ENCODE measurements at regions not wholly inside any gene's neighbourhood (a gene's known extent, or its start where the extent isn't known, plus 50 kb on each side); places are given as distances from the start of the nearest gene placed in this dataset.
"Not testable (repeated sequence)": the region's sequence is repeated elsewhere in the genome, so short reads cannot be mapped to it uniquely, and the experiment has no call there.

DNA sequence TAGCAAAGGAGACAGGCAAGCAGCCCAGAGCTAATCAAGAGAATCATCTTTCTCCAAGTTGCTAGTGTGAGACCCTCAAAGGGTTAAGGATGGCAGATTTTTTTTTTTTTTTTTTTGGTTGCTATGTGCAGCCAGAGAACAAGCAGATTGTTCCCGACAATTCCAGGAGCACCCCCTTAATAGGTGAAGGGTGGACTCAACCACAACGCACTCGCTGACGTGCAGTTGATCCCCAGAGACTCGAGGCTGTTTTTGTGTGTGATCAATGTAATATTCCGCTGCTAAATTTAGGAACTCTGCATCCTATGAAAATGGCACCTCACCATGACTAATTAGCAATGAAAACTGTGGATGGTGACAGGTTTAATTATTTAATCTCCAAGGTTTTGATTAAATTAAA is 789.0 kb downstream of the KCNA4 start:
- no peaks in the 10 kb centered on the region for H3K36me3 Mint-ChIP-seq (ENCODE audit: low read depth)
- no peak overlapping the region for H3K27ac Mint-ChIP-seq
- H3K9me3 Mint-ChIP-seq: peaks cover 18% of the 10 kb centered on the region
- no peaks in the 10 kb centered on the region for H3K27me3 Mint-ChIP-seq
- DNase-seq: no peak
- no peaks in the 10 kb centered on the region for H3K4me1 Mint-ChIP-seq
- H3K4me3 Mint-ChIP-seq: no peak overlapping the region
- ChIA-PET CTCF (no interaction called here), POLR2A (no interaction called here)

DNA sequence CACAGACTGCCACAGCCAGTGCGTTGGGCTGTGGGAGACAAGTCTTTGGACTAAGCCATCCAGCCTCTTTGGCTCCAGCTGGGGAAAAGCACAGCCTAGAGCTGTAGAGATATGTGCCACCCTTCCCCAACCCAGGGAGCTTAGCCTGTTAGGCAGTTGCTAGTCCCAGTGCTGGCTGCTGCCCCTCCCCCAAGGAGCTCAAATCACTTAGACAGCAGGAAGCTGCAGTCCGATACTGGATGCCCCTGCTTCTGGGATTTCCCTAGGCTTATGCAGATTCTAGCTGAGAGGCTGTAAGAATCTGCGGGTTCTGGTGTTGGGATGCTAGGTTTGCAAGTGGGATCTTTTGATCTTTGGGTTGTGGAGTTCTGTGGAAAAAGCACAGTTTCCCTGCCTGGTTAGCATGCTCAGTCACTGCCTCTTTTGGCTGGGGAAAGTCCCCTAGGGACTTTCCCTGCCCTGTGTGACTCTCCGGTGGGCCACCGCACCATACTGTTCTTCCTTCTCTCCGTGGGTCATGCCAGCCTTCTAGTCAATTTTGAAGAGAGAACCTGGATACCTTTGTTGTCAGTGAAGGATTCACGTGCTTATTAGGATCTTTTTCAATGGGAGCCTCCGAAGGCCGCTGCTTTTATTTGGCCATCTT is 792.0 kb downstream of the KCNA4 start:
- no peaks in the 10 kb centered on the region for H3K4me1 Mint-ChIP-seq
- H3K27me3 Mint-ChIP-seq: no peaks in the 10 kb centered on the region
- ChIA-PET POLR2A (no interaction called here), CTCF (no interaction called here)
- DNase-seq: no peak
- H3K36me3 Mint-ChIP-seq (ENCODE audit: low read depth): no peaks in the 10 kb centered on the region
- H3K9me3 Mint-ChIP-seq: peaks cover 21% of the 10 kb centered on the region
- H3K27ac Mint-ChIP-seq: no peak overlapping the region
- no peak overlapping the region for H3K4me3 Mint-ChIP-seq

DNA sequence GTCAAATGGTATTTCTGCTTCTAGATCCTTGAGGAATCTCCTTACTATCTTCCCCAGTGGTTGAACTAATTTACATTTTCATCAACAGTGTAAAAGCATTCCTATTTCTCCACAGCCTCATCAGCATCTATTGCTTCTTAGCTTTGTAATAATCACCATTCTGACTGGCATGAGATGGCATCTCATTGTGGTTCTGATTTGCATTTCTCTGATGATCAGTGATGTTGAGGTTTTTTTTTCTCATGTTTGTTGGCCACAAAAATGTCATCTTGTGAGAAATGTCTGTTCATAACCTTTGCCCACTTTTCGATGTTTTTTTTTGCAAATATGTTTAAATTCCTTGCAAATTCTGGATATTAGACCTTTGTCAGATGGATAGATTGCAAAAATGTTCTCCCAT is 797.3 kb downstream of the KCNA4 start:
- H3K4me3 Mint-ChIP-seq; H3K27ac Mint-ChIP-seq; H3K27me3 Mint-ChIP-seq; POLR2A ChIA-PET; H3K4me1 Mint-ChIP-seq; DNase-seq; H3K36me3 Mint-ChIP-seq (ENCODE audit: low read depth): not testable (repeated sequence)
- peaks cover 28% of the 10 kb centered on the region for H3K9me3 Mint-ChIP-seq
- CTCF ChIA-PET: interaction anchor here (0.7 kb wide), 1 partner anchor 67 kb away, joined by 3 read pairs; no protein-coding TSS in a partner anchor

DNA sequence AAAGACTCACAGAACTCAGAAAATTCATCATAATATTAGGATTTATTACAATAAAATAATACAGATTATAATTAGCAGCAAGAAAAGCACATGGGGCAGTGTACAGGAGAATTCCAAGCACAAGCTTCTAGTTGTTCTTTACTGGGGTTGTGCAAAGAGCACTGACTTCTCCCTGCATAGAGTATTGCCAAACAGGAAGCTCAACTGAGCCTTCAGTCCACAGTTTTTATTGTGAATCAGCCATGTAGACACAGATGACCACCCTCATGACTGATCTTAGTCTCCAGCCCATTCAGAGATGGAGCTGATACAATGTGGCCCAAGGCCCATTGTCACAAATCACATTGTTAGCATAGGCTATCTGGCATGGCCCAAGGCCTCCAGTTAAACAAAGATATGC is 798.9 kb downstream of the KCNA4 start:
- no peaks in the 10 kb centered on the region for H3K4me1 Mint-ChIP-seq
- no peaks in the 10 kb centered on the region for H3K27me3 Mint-ChIP-seq
- H3K4me3 Mint-ChIP-seq: no peak overlapping the region
- ChIA-PET POLR2A (no interaction called here), CTCF (no interaction called here)
- H3K9me3 Mint-ChIP-seq: peaks cover 23% of the 10 kb centered on the region
- H3K27ac Mint-ChIP-seq: no peak overlapping the region
- H3K36me3 Mint-ChIP-seq (ENCODE audit: low read depth): no peaks in the 10 kb centered on the region
- no peak for DNase-seq

- no peaks in the 10 kb centered on the region for H3K4me1 Mint-ChIP-seq
- no peak for DNase-seq
These were observed 802.0 kb downstream of the KCNA4 start for GRCh38 chr11:29214833-29215232.

GRCh38 chr11:29211202-29211601 is 805.6 kb downstream of the KCNA4 start:
- Mint-ChIP-seq H3K36me3 (ENCODE audit: low read depth) (no peaks in the 10 kb centered on the region), H3K9me3 (peaks cover 10% of the 10 kb centered on the region), H3K4me3 (no peak overlapping the region), H3K27me3 (no peaks in the 10 kb centered on the region), H3K27ac (no peak overlapping the region), H3K4me1 (no peaks in the 10 kb centered on the region)
- ChIA-PET CTCF (no interaction called here), POLR2A (no interaction called here)
- DNase-seq: no peak

More at GRCh38 chr11:29214833-29215232, 802.0 kb downstream of the KCNA4 start:
- POLR2A ChIA-PET: no interaction called here
- no peak overlapping the region for H3K27ac Mint-ChIP-seq
- H3K4me3 Mint-ChIP-seq: no peak overlapping the region
- no peaks in the 10 kb centered on the region for H3K27me3 Mint-ChIP-seq
- CTCF ChIA-PET: no interaction called here
- H3K36me3 Mint-ChIP-seq (ENCODE audit: low read depth): no peaks in the 10 kb centered on the region
- peaks cover 17% of the 10 kb centered on the region for H3K9me3 Mint-ChIP-seq

DNA sequence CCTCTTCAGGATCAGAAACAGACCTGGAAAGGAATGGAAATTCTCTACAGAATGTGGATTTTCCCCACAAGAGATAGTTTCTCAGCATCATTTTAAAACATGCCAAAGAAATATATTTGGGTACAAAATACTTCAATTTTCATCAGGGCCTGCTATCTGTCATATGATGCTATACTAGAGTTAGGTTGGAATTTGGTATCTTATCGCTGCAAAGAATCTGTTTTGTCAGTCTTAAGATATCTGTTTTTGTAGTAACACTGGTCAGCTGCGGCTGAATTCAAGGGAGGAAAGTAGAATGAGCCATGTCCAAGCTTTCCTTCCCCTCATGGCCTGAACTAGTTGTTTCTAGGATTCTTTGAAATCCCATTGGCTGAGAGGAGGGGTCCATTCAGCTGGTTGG is 806.4 kb downstream of the KCNA4 start:
- H3K27ac Mint-ChIP-seq: no peak overlapping the region
- ChIA-PET CTCF (no interaction called here), POLR2A (no interaction called here)
- no peak overlapping the region for H3K4me3 Mint-ChIP-seq
- peaks cover 10% of the 10 kb centered on the region for H3K9me3 Mint-ChIP-seq
- H3K27me3 Mint-ChIP-seq: no peaks in the 10 kb centered on the region
- no peaks in the 10 kb centered on the region for H3K4me1 Mint-ChIP-seq
- no peaks in the 10 kb centered on the region for H3K36me3 Mint-ChIP-seq (ENCODE audit: low read depth)
- no peak for DNase-seq

- POLR2A ChIA-PET: no interaction called here
- Mint-ChIP-seq H3K27me3 (no peaks in the 10 kb centered on the region), H3K4me3 (no peak overlapping the region), H3K36me3 (ENCODE audit: low read depth) (no peaks in the 10 kb centered on the region), H3K9me3 (peaks cover 5% of the 10 kb centered on the region), H3K27ac (no peak overlapping the region), H3K4me1 (no peaks in the 10 kb centered on the region)
- CTCF ChIA-PET: no interaction called here
- no peak for DNase-seq
These were observed 808.7 kb downstream of the KCNA4 start for GRCh38 chr11:29208117-29208516.

DNA sequence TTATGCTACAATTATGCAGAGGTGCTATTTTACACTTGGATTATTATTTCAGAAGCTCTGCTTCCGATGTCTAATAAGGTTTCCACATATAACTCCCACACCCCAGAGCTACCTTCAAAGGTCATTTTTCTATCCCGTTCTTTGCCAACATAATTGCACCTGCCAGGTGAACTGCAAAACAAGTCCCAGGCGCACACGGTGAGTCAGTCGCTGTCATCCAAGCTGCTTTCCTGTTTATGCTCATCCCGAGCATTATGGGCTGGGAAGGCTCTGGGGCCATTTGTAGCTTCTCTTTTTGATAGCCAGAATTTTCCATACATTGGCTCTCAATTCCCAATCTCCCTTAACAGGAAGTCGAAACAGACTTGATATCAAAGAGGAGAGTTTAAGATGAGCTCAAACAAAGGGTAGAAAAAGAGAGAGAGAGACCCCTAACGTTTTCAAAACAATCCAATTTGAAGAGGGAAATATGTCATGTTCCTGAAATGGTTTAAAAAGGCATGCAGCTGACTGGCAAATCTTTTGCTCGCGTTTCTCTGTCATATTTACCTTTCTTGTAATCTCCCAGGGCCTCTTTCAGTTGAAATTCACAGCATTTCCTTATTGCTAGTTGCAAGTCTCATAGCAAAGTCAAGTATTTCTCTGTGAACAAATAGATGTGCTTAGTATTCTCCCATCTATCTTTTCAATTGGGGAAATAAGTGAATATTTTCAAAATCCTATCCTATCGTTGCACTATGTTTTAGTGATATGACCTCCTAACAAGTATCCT is 815.9 kb downstream of the KCNA4 start:
- Mint-ChIP-seq H3K4me1 (no peaks in the 10 kb centered on the region), H3K4me3 (no peak overlapping the region), H3K27me3 (no peaks in the 10 kb centered on the region), H3K9me3 (peaks cover 2% of the 10 kb centered on the region), H3K36me3 (ENCODE audit: low read depth) (no peaks in the 10 kb centered on the region), H3K27ac (no peak overlapping the region)
- ChIA-PET CTCF (no interaction called here), POLR2A (no interaction called here)
- no peak for DNase-seq

- Mint-ChIP-seq H3K9me3 (peaks cover 6% of the 10 kb centered on the region), H3K27me3 (no peaks in the 10 kb centered on the region), H3K27ac (no peak overlapping the region), H3K36me3 (ENCODE audit: low read depth) (no peaks in the 10 kb centered on the region), H3K4me1 (no peaks in the 10 kb centered on the region), H3K4me3 (no peak overlapping the region)
- DNase-seq: no peak
- POLR2A ChIA-PET: no interaction called here
- CTCF ChIA-PET: no interaction called here
These were observed 826.5 kb downstream of the KCNA4 start for GRCh38 chr11:29190313-29190712.

DNA sequence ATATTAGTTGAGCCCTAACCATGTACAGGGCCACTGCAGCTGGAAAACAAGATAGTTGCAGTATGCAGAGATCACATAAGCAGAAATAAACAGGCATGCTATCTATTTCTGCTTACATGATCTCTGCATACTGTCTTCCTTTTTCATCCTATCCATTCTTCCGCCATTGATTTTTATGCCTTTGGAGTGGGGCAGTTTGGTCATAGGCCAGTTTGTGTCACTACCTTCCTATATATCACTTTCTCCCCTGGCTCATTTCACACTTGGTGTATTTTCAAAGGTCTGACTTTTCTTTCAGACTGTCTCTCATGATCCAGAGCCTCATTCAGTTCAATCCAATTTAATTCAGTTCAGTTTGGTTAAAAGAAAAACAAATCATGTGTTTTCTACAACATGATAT is 829.6 kb downstream of the KCNA4 start:
- Mint-ChIP-seq H3K27me3 (no peaks in the 10 kb centered on the region), H3K36me3 (ENCODE audit: low read depth) (no peaks in the 10 kb centered on the region)
- CTCF ChIA-PET: no interaction called here

GRCh38 chr11:29184939-29185890 is 831.6 kb downstream of the KCNA4 start:
- H3K27ac Mint-ChIP-seq: no peak overlapping the region
- DNase-seq: no peak
- H3K4me3 Mint-ChIP-seq: no peak overlapping the region
- H3K36me3 Mint-ChIP-seq (ENCODE audit: low read depth): no peaks in the 10 kb centered on the region
- peaks cover 12% of the 10 kb centered on the region for H3K9me3 Mint-ChIP-seq
- H3K4me1 Mint-ChIP-seq: no peaks in the 10 kb centered on the region
- ChIA-PET CTCF (no interaction called here), POLR2A (no interaction called here)
- H3K27me3 Mint-ChIP-seq: no peaks in the 10 kb centered on the region

More for the DNA sequence above, 829.6 kb downstream of the KCNA4 start:
- Mint-ChIP-seq H3K9me3 (peaks cover 8% of the 10 kb centered on the region), H3K4me3 (no peak overlapping the region), H3K4me1 (no peaks in the 10 kb centered on the region), H3K27ac (no peak overlapping the region)
- DNase-seq: no peak
- POLR2A ChIA-PET: no interaction called here

GRCh38 chr11:29183301-29183700 is 833.5 kb downstream of the KCNA4 start:
- ChIA-PET POLR2A (no interaction called here), CTCF (no interaction called here)
- no peaks in the 10 kb centered on the region for H3K4me1 Mint-ChIP-seq
- peaks cover 9% of the 10 kb centered on the region for H3K9me3 Mint-ChIP-seq
- H3K4me3 Mint-ChIP-seq: no peak overlapping the region
- no peaks in the 10 kb centered on the region for H3K27me3 Mint-ChIP-seq
- no peaks in the 10 kb centered on the region for H3K36me3 Mint-ChIP-seq (ENCODE audit: low read depth)
- H3K27ac Mint-ChIP-seq: no peak overlapping the region
- DNase-seq: no peak
